ENCODE measurements at regions not wholly inside any gene's neighbourhood (a gene's known extent, or its start where the extent isn't known, plus 50 kb on each side); places are given as distances from the start of the nearest gene placed in this dataset.
A peak's percentile ranks its signal among the peaks of the same experiment; 100 is the strongest.
"Not testable (repeated sequence)": the region's sequence is repeated elsewhere in the genome, so short reads cannot be mapped to it uniquely, and the experiment has no call there.

GRCh38 chr10:21347785-21348170 lies 177.7 kb downstream of the SKIDA1 start:
- no CpG with 5 or more reads among the region's 2 CpGs for WGBS (ENCODE audit: insufficient coverage)
- Histone ChIP-seq H3K36me3 (ENCODE audit: control insufficient read depth, insufficient read depth, low read length) (no peaks in the 10 kb centered on the region), H3K4me1 (ENCODE audit: control insufficient read depth, insufficient read depth, low read length) (peaks cover 15% of the 10 kb centered on the region), H3K4me3 (ENCODE audit: low read length) (no peak overlapping the region), H3K27me3 (ENCODE audit: control insufficient read depth, insufficient read depth, low read length) (no peaks in the 10 kb centered on the region), H3K27ac (ENCODE audit: low read length) (no peak overlapping the region), H3K9me3 (replicated peaks; ENCODE audit: control insufficient read depth, low read depth, low read length) (no peaks in the 10 kb centered on the region)
- no peak for DNase-seq

- Histone ChIP-seq H3K27ac (ENCODE audit: low read length) (no peak overlapping the region), H3K27me3 (ENCODE audit: control insufficient read depth, insufficient read depth, low read length) (no peaks in the 10 kb centered on the region), H3K4me1 (ENCODE audit: control insufficient read depth, insufficient read depth, low read length) (peaks cover 15% of the 10 kb centered on the region), H3K9me3 (replicated peaks; ENCODE audit: control insufficient read depth, low read depth, low read length) (no peaks in the 10 kb centered on the region), H3K4me3 (ENCODE audit: low read length) (no peak overlapping the region), H3K36me3 (ENCODE audit: control insufficient read depth, insufficient read depth, low read length) (no peaks in the 10 kb centered on the region)
- 83% methylated on average over 2 of the region's 7 CpGs for WGBS (ENCODE audit: insufficient coverage)
- DNase-seq, result no peak
Measured at GRCh38 chr10:21347043-21347784, 178.3 kb downstream of the SKIDA1 start.

GRCh38 chr10:21343087-21343486 lies 182.4 kb downstream of the SKIDA1 start:
- Histone ChIP-seq H3K4me1 (ENCODE audit: control insufficient read depth, insufficient read depth, low read length) (no peaks in the 10 kb centered on the region), H3K9me3 (replicated peaks; ENCODE audit: control insufficient read depth, low read depth, low read length) (no peaks in the 10 kb centered on the region), H3K4me3 (ENCODE audit: low read length) (no peak overlapping the region), H3K36me3 (ENCODE audit: control insufficient read depth, insufficient read depth, low read length) (no peaks in the 10 kb centered on the region), H3K27ac (ENCODE audit: low read length) (no peak overlapping the region), H3K27me3 (ENCODE audit: control insufficient read depth, insufficient read depth, low read length) (no peaks in the 10 kb centered on the region)
- 96% methylated on average over 2 of the region's 3 CpGs for WGBS (ENCODE audit: insufficient coverage)
- no peak for DNase-seq

DNA sequence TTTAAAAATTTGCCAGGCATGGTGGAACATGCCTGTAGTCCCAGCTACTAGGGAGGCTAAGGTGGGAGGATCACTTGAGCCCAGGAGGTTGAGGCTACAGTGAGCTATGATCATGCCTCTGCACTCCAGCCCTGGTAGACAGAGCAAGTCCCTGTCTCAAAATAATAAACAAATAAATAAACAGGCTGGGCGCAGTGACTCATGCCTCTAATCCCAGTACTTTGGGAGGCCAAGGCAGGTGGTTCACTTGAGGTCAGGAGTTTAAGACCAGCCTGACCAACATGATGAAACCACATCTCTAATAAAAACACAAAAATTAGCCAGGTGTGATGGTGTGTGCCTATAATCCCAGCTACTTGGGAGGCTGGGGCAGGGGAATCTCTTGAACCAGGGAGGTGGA lies 183.0 kb downstream of the SKIDA1 start:
- not testable (repeated sequence) for H3K9me3 ChIP-seq (replicated peaks; ENCODE audit: control insufficient read depth, low read depth, low read length); H3K4me1 ChIP-seq (ENCODE audit: control insufficient read depth, insufficient read depth, low read length); DNase-seq; H3K27me3 ChIP-seq (ENCODE audit: control insufficient read depth, insufficient read depth, low read length); H3K4me3 ChIP-seq (ENCODE audit: low read length); H3K27ac ChIP-seq (ENCODE audit: low read length); H3K36me3 ChIP-seq (ENCODE audit: control insufficient read depth, insufficient read depth, low read length)
- no CpG with 5 or more reads among the region's 1 CpG for WGBS (ENCODE audit: insufficient coverage)

DNA sequence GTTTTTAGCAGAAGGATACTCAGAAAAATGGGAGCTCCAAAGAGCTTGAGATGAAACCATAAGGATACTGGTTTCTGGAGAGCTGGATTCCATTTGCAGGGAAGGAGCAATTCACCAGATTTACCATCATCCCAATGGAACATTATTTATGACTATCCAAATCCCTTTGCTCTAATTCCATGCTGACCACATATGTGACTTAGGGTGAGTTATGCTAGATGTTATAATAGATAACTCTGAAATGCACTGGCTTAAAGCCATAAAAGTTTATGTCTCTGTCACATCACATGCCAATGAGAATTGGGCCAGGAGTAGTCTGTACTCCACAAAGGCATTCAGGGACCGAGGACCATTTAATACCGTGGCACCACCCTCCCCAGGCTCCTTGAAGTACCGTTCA lies 185.2 kb downstream of the SKIDA1 start:
- Histone ChIP-seq H3K4me3 (ENCODE audit: low read length) (no peak overlapping the region), H3K9me3 (replicated peaks; ENCODE audit: control insufficient read depth, low read depth, low read length) (no peaks in the 10 kb centered on the region), H3K27me3 (ENCODE audit: control insufficient read depth, insufficient read depth, low read length) (no peaks in the 10 kb centered on the region), H3K36me3 (ENCODE audit: control insufficient read depth, insufficient read depth, low read length) (no peaks in the 10 kb centered on the region), H3K27ac (ENCODE audit: low read length) (no peak overlapping the region), H3K4me1 (ENCODE audit: control insufficient read depth, insufficient read depth, low read length) (peaks cover 7% of the 10 kb centered on the region)
- no CpG with 5 or more reads among the region's 3 CpGs for WGBS (ENCODE audit: insufficient coverage)
- DNase-seq, result no peak

GRCh38 chr10:21337171-21337792 lies 188.2 kb downstream of the SKIDA1 start:
- Histone ChIP-seq H3K9me3 (replicated peaks; ENCODE audit: control insufficient read depth, low read depth, low read length) (no peaks in the 10 kb centered on the region), H3K36me3 (ENCODE audit: control insufficient read depth, insufficient read depth, low read length) (no peaks in the 10 kb centered on the region), H3K4me1 (ENCODE audit: control insufficient read depth, insufficient read depth, low read length) (peaks cover 11% of the 10 kb centered on the region), H3K27me3 (ENCODE audit: control insufficient read depth, insufficient read depth, low read length) (no peaks in the 10 kb centered on the region), H3K27ac (ENCODE audit: low read length) (no peak overlapping the region), H3K4me3 (ENCODE audit: low read length) (no peak overlapping the region)
- no CpG with 5 or more reads among the region's 7 CpGs for WGBS (ENCODE audit: insufficient coverage)
- no peak for DNase-seq

- Histone ChIP-seq H3K4me1 (ENCODE audit: control insufficient read depth, insufficient read depth, low read length) (peaks cover 11% of the 10 kb centered on the region), H3K27me3 (ENCODE audit: control insufficient read depth, insufficient read depth, low read length) (no peaks in the 10 kb centered on the region), H3K36me3 (ENCODE audit: control insufficient read depth, insufficient read depth, low read length) (no peaks in the 10 kb centered on the region), H3K9me3 (replicated peaks; ENCODE audit: control insufficient read depth, low read depth, low read length) (no peaks in the 10 kb centered on the region), H3K27ac (ENCODE audit: low read length) (no peak overlapping the region), H3K4me3 (ENCODE audit: low read length) (no peak overlapping the region)
- peak; percentile 78 for DNase-seq
- WGBS (ENCODE audit: insufficient coverage), result 37% methylated on average over 5 of the region's 8 CpGs
Measured at GRCh38 chr10:21336476-21337170, 188.9 kb downstream of the SKIDA1 start.

DNA sequence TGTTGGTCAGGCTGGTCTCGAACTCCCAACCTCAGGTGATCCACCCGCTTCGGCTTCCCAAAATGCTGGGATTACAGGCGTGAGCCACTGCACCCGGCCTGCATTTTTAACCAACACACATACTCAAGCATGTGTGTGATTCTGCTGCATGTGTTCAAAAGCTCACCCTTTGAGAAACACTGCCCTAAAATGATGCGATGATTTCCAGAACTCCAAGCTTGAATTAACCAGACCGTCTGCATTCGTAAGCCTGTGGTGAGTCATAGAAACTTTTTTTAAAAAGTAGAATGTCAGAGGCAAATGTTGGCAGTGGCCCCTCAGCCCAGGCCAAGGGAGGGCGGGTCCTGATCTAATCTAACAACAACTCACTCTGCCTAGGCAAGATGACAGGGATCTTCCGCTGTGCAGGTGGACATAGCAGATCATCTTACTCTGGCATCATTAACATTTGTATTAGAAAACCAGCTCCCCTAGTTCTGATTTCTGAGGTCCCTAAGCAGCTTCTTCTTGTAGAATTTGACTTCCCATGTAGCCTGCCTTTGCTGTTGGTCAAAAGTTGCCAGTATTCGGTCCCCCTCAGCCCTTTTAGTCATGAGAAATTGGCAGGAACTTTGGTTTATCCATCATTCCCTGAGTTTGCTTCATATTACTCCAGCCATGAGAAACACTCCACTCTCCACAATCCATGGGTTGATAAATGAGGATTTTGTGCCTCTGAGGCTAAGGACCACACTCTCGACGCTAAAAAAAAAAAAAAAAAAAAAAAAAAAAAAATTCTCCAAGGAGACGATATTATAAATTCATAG lies 190.4 kb downstream of the SKIDA1 start:
- H3K4me1 ChIP-seq (ENCODE audit: control insufficient read depth, insufficient read depth, low read length), result peaks cover 13% of the 10 kb centered on the region
- H3K27ac ChIP-seq (ENCODE audit: low read length), result peak overlapping the region; percentile 80
- WGBS (ENCODE audit: insufficient coverage), result 48% methylated on average over 7 of the region's 14 CpGs
- no peak overlapping the region for H3K4me3 ChIP-seq (ENCODE audit: low read length)
- H3K27me3 ChIP-seq (ENCODE audit: control insufficient read depth, insufficient read depth, low read length), result no peaks in the 10 kb centered on the region
- no peaks in the 10 kb centered on the region for H3K36me3 ChIP-seq (ENCODE audit: control insufficient read depth, insufficient read depth, low read length)
- H3K9me3 ChIP-seq (replicated peaks; ENCODE audit: control insufficient read depth, low read depth, low read length), result no peaks in the 10 kb centered on the region
- peak; percentile 92 for DNase-seq

- Histone ChIP-seq H3K9me3 (replicated peaks; ENCODE audit: control insufficient read depth, low read depth, low read length) (no peaks in the 10 kb centered on the region), H3K4me1 (ENCODE audit: control insufficient read depth, insufficient read depth, low read length) (peaks cover 9% of the 10 kb centered on the region), H3K27me3 (ENCODE audit: control insufficient read depth, insufficient read depth, low read length) (no peaks in the 10 kb centered on the region), H3K36me3 (ENCODE audit: control insufficient read depth, insufficient read depth, low read length) (no peaks in the 10 kb centered on the region), H3K4me3 (ENCODE audit: low read length) (no peak overlapping the region), H3K27ac (ENCODE audit: low read length) (peak overlapping the region; percentile 72)
- DNase-seq, result peak; percentile 81
- WGBS (ENCODE audit: insufficient coverage), result no CpG with 5 or more reads among the region's 6 CpGs
Measured at GRCh38 chr10:21330628-21331020, 194.9 kb downstream of the SKIDA1 start.
